ENCODE measurements at regions not wholly inside any gene's neighbourhood (a gene's known extent, or its start where the extent isn't known, plus 50 kb on each side); places are given as distances from the start of the nearest gene placed in this dataset.

- TF ChIP-seq POLR2A (IDR thresholded peaks at IDR 0.05; ENCODE audit: low read length) (no peak), GATA1 (IDR thresholded peaks at IDR 0.05; ENCODE audit: low read depth, low read length) (no peak)
Observed at GRCh38 chr12:28054583-28054982, 82.0 kb upstream of the PTHLH start.

Measured in erythroblast (primary cell).